OCI-LY7 (cell line): ENCODE measurements at regions not wholly inside any gene's neighbourhood (a gene's known extent, or its start where the extent isn't known, plus 50 kb on each side); places are given as distances from the start of the nearest gene placed in this dataset.

Experiments
- BruUV-seq: library from RNA; stranded (reverse); fragments of 400-500 nt; replicated peaks from 2 replicates; lab custom pipeline; 2021; lab: Mats Ljungman, UMichigan
- CTCF ChIA-PET: fragments of 300-600 bp; sonication (Branson Sonifier 250); formaldehyde crosslinking; loops from one replicate; lab custom pipeline; 2022; ENCODE audit warnings: antibody characterized with exemption; ENCODE audit not compliant: unreplicated experiment; lab: Charles Lee
- POLR2A ChIA-PET: fragments of 300-600 bp; sonication (Branson Sonifier 250); formaldehyde crosslinking; loops from one replicate; lab custom pipeline; 2022; ENCODE audit warnings: antibody characterized with exemption; lab: Charles Lee
- DNase-seq: peaks from one replicate; pipeline ENCODE4 v3.0.0-alpha.2; 2015; ENCODE audit warnings: low spot score
- H2AFZ ChIP-seq: fragments of 200-600 bp; sonication (generic), shearing (Covaris generic); 2 replicates; pipeline ENCODE4 v1.6.1; 2014; ENCODE audit warnings: mild to moderate bottlenecking, antibody characterized with exemption, low read length, moderate library complexity
- H3K27ac ChIP-seq: fragments of 200-600 bp; sonication (generic); 2 replicates; pipeline ENCODE4 v1.5.1; 2014; ENCODE audit warnings: mixed run types, low read depth, mild to moderate bottlenecking, moderate library complexity, low read length, inconsistent platforms; ENCODE audit not compliant: poor library complexity, severe bottlenecking
- H3K36me3 ChIP-seq: fragments of 200-600 bp; sonication (generic); 2 replicates; pipeline ENCODE4 v1.6.1; 2014; ENCODE audit warnings: mild to moderate bottlenecking, antibody characterized with exemption, low read length, moderate library complexity, mixed read lengths; ENCODE audit not compliant: insufficient read depth
- H3K4me1 ChIP-seq: fragments of 200-600 bp; sonication (generic); 2 replicates; pipeline ENCODE4 v1.5.1; 2014; ENCODE audit warnings: mild to moderate bottlenecking, low read length; ENCODE audit not compliant: insufficient read depth, poor library complexity, severe bottlenecking
- H3K4me2 ChIP-seq: fragments of 200-600 bp; sonication (generic); 2 replicates; pipeline ENCODE4 v1.6.1; 2014; ENCODE audit warnings: mild to moderate bottlenecking, low read length
- H3K4me3 ChIP-seq: fragments of 200-600 bp; sonication (generic); 2 replicates; pipeline ENCODE4 v1.5.1; 2014; ENCODE audit warnings: mild to moderate bottlenecking, low read depth, low read length; ENCODE audit not compliant: poor library complexity, severe bottlenecking
- H3K79me2 ChIP-seq: fragments of 200-600 bp; sonication (generic); 2 replicates; pipeline ENCODE4 v1.6.1; 2016; ENCODE audit warnings: low read depth, mild to moderate bottlenecking, low read length, moderate library complexity, mixed read lengths; ENCODE audit not compliant: insufficient read depth
- H3K9me2 ChIP-seq: fragments of 200-600 bp; sonication (generic); 2 replicates; pipeline ENCODE4 v1.6.1; 2016; ENCODE audit warnings: mild to moderate bottlenecking, low read length, mixed read lengths; ENCODE audit not compliant: insufficient read depth
- H3K9me3 ChIP-seq: fragments of 200-600 bp; sonication (generic); 2 replicates; pipeline ENCODE4 v1.6.1; 2014; ENCODE audit warnings: mild to moderate bottlenecking, mixed run types, low read length, mixed read lengths
- H4K20me1 ChIP-seq: fragments of 200-600 bp; sonication (generic); 2 replicates; pipeline ENCODE4 v1.6.1; 2014; ENCODE audit warnings: mild to moderate bottlenecking, antibody characterized with exemption, low read length, moderate library complexity, mixed read lengths; ENCODE audit not compliant: insufficient read depth
- EZH2phosphoT487 ChIP-seq: fragments of 200-600 bp; sonication (generic); IDR thresholded peaks from 2 replicates; pipeline ENCODE4 v1.6.1; 2018; ENCODE audit warnings: low read depth, borderline replicate concordance, mild to moderate bottlenecking, mixed run types, antibody characterized with exemption, low read length, moderate library complexity, mixed read lengths
- intact Hi-C: fragments of 100-400 bp; cut with micrococcal nuclease; formaldehyde crosslinking; loops from one replicate; pipeline ENCODE4 v1.10.0; 2022; ENCODE audit not compliant: unreplicated experiment
- TF ChIP-seq, protein P1 (sequence below): fragments of 200-600 bp; sonication (generic); conservative IDR thresholded peaks from 2 replicates; pipeline ENCODE4 v1.5.1; 2014; ENCODE audit warnings: mild to moderate bottlenecking, antibody characterized with exemption, low read length, moderate library complexity, mixed read lengths

- no peaks in the 10 kb centered on the region for H3K4me1 ChIP-seq
- ChIA-PET CTCF (no interaction called here), POLR2A (interaction anchor here (0.6 kb wide), 1 partner anchor 70 kb away, joined by 4 read pairs; no protein-coding TSS in a partner anchor)
- BruUV-seq = no TSS peak
- H3K9me3 ChIP-seq = no peaks in the 10 kb centered on the region
- no peak overlapping the region for H2AFZ ChIP-seq
- H3K4me2 ChIP-seq = no peak overlapping the region
- H3K9me2 ChIP-seq = no peaks in the 10 kb centered on the region
- TF ChIP-seq EZH2phosphoT487 = no peak
- TF ChIP-seq, protein P1, sequence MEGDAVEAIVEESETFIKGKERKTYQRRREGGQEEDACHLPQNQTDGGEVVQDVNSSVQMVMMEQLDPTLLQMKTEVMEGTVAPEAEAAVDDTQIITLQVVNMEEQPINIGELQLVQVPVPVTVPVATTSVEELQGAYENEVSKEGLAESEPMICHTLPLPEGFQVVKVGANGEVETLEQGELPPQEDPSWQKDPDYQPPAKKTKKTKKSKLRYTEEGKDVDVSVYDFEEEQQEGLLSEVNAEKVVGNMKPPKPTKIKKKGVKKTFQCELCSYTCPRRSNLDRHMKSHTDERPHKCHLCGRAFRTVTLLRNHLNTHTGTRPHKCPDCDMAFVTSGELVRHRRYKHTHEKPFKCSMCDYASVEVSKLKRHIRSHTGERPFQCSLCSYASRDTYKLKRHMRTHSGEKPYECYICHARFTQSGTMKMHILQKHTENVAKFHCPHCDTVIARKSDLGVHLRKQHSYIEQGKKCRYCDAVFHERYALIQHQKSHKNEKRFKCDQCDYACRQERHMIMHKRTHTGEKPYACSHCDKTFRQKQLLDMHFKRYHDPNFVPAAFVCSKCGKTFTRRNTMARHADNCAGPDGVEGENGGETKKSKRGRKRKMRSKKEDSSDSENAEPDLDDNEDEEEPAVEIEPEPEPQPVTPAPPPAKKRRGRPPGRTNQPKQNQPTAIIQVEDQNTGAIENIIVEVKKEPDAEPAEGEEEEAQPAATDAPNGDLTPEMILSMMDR = no peak
- H3K36me3 ChIP-seq = no peaks in the 10 kb centered on the region
- H4K20me1 ChIP-seq = no peaks in the 10 kb centered on the region
- DNase-seq = no peak
- H3K27ac ChIP-seq = no peak overlapping the region
- H3K79me2 ChIP-seq = no peaks in the 10 kb centered on the region
- intact Hi-C loops = no loop called here
- no peak overlapping the region for H3K4me3 ChIP-seq
These were observed 61.8 kb downstream of the SHANK2 start for GRCh38 chr11:71190551-71190950.

DNA sequence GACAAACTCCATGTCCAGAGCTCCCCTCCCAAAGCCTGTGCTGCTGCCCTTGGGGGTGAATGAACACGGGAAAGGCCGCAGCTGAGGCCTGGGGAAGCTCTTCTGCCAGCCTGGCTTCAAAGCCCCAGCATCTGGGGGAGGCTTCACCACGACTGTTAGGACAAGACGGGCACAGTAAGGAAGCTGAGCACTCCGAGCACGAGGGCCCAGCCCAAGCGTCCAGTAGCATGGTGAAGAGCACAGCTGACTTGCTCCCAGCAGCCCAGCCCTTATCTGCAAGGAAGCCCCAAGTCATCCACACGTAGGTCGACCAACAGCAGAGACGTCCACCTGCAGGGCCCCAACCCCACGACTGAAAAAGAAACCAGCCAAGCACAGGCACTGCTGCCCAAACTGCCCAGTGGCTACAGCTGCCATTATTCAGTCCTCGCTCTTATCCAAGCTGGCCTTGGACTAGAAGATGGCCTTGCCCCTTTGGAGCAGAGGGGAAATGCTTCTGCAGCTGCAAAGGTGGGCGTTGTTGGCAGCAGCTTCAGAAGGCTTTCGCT is 62.5 kb downstream of the SHANK2 start:
- no peak for TF ChIP-seq EZH2phosphoT487
- TF ChIP-seq, protein P1 = no peak
- ChIA-PET CTCF (no interaction called here), POLR2A (no interaction called here)
- no peaks in the 10 kb centered on the region for H3K4me1 ChIP-seq
- no TSS peak for BruUV-seq
- H2AFZ ChIP-seq = no peak overlapping the region
- H4K20me1 ChIP-seq = no peaks in the 10 kb centered on the region
- no peaks in the 10 kb centered on the region for H3K79me2 ChIP-seq
- H3K9me3 ChIP-seq = no peaks in the 10 kb centered on the region
- intact Hi-C loops = no loop called here
- H3K36me3 ChIP-seq = no peaks in the 10 kb centered on the region
- no peak overlapping the region for H3K27ac ChIP-seq
- H3K4me3 ChIP-seq = no peak overlapping the region
- no peak overlapping the region for H3K4me2 ChIP-seq
- DNase-seq = no peak
- no peaks in the 10 kb centered on the region for H3K9me2 ChIP-seq

GRCh38 chr11:71188886-71189767 is 63.2 kb downstream of the SHANK2 start:
- CTCF ChIA-PET = interaction anchor here (0.6 kb wide), 1 partner anchor 339 kb away, joined by 3 read pairs; no protein-coding TSS in a partner anchor
- DNase-seq = no peak
- no peak for TF ChIP-seq EZH2phosphoT487
- TF ChIP-seq, protein P1 = no peak
- Histone ChIP-seq H3K36me3 (no peaks in the 10 kb centered on the region), H3K9me2 (no peaks in the 10 kb centered on the region), H3K4me2 (no peak overlapping the region), H3K27ac (no peak overlapping the region), H3K9me3 (no peaks in the 10 kb centered on the region), H4K20me1 (no peaks in the 10 kb centered on the region), H3K4me1 (no peaks in the 10 kb centered on the region), H3K4me3 (no peak overlapping the region), H2AFZ (no peak overlapping the region), H3K79me2 (no peaks in the 10 kb centered on the region)
- POLR2A ChIA-PET = no interaction called here
- BruUV-seq = no TSS peak
- intact Hi-C loops = no loop called here
